IMR-90 (cell line): ENCODE measurements at regions not wholly inside any gene's neighbourhood (a gene's known extent, or its start where the extent isn't known, plus 50 kb on each side); places are given as distances from the start of the nearest gene placed in this dataset.

Experiments used
- ATAC-seq: fragments of 200-7000 bp; cut with Tn5 transposase; 2 replicates; pipeline ENCODE4 v1.9.1; 2020; ENCODE audit warnings: low read depth, mild to moderate bottlenecking, moderate library complexity
- BruUV-seq: library from RNA; stranded (reverse); fragments of 400-500 nt; replicated peaks from 2 replicates; lab custom pipeline; 2021; lab: Mats Ljungman, UMichigan
- CTCF ChIA-PET: fragments of 300-600 bp; formaldehyde crosslinking; extraction: SDS; loops from one replicate; lab custom pipeline; 2021; ENCODE audit warnings: antibody characterized with exemption; lab: Yijun Ruan, JAX
- POLR2A ChIA-PET: fragments of 300-600 bp; sonication (Branson Sonifier 250); formaldehyde crosslinking; loops from one replicate; lab custom pipeline; 2022; ENCODE audit warnings: antibody characterized with exemption; ENCODE audit not compliant: unreplicated experiment; lab: Charles Lee
- DNase-seq: peaks from one replicate; pipeline ENCODE4 v3.0.0; 2013
- H2AFZ ChIP-seq: replicated peaks from 2 replicates; pipeline ENCODE3; 2013; ENCODE audit warnings: low read length, mild to moderate bottlenecking; ENCODE audit not compliant: poor library complexity
- H2AK5ac ChIP-seq: 2 replicates; pipeline ENCODE4 v1.6.1; 2013; ENCODE audit warnings: low read depth, low read length, inconsistent platforms
- H2AK9ac ChIP-seq: replicated peaks from 2 replicates; pipeline ENCODE3; 2013; ENCODE audit warnings: mild to moderate bottlenecking, low read depth, low read length, moderate library complexity; ENCODE audit not compliant: poor library complexity
- H2BK120ac ChIP-seq: 2 replicates; pipeline ENCODE4 v1.6.1; 2013; ENCODE audit warnings: low read depth, low read length, inconsistent platforms
- H2BK15ac ChIP-seq: 3 replicates; pipeline ENCODE4 v1.6.1; 2013; ENCODE audit warnings: low read depth, low read length, inconsistent platforms
- H2BK20ac ChIP-seq: 2 replicates; pipeline ENCODE4 v1.6.1; 2013; ENCODE audit warnings: low read depth, mild to moderate bottlenecking, inconsistent platforms, low read length, moderate library complexity
- H2BK5ac ChIP-seq: 2 replicates; pipeline ENCODE4 v1.6.1; 2013; ENCODE audit warnings: mild to moderate bottlenecking, low read depth, low read length, inconsistent platforms; ENCODE audit not compliant: poor library complexity, severe bottlenecking
- H3K14ac ChIP-seq: replicated peaks from 2 replicates; pipeline ENCODE4 v1.6.1; 2013; ENCODE audit warnings: low read depth, low read length, inconsistent platforms
- H3K18ac ChIP-seq: 2 replicates; pipeline ENCODE4 v1.6.1; 2013; ENCODE audit warnings: low read depth, low read length, control low read depth
- H3K23ac ChIP-seq: 2 replicates; pipeline ENCODE4 v1.6.1; 2013; ENCODE audit warnings: low read depth, low read length, inconsistent platforms
- H3K27ac ChIP-seq: 2 replicates; pipeline ENCODE4 v1.5.1; 2013; ENCODE audit warnings: mild to moderate bottlenecking, control low read depth, low read length; ENCODE audit not compliant: insufficient read depth
- H3K27me3 ChIP-seq: 2 replicates; pipeline ENCODE4 v1.6.1; 2013; ENCODE audit warnings: low read length; ENCODE audit not compliant: control insufficient read depth, insufficient read depth
- H3K36me3 ChIP-seq: 2 replicates; pipeline ENCODE4 v1.6.1; 2013; ENCODE audit warnings: low read length, mixed read lengths; ENCODE audit not compliant: control insufficient read depth, insufficient read depth
- H3K4ac ChIP-seq: 2 replicates; pipeline ENCODE4 v1.6.1; 2013; ENCODE audit warnings: low read depth, low read length, inconsistent platforms
- H3K4me1 ChIP-seq: 2 replicates; pipeline ENCODE4 v1.6.1; 2013; ENCODE audit warnings: low read length, mixed read lengths; ENCODE audit not compliant: control insufficient read depth, insufficient read depth
- H3K4me2 ChIP-seq: 2 replicates; pipeline ENCODE4 v1.6.1; 2013; ENCODE audit warnings: low read depth, mild to moderate bottlenecking, control low read depth, low read length, moderate library complexity
- H3K4me3 ChIP-seq: 2 replicates; pipeline ENCODE4 v1.5.1; 2013; ENCODE audit warnings: low read depth, mild to moderate bottlenecking, control low read depth, low read length, moderate library complexity; ENCODE audit not compliant: insufficient read depth
- H3K56ac ChIP-seq: 2 replicates; pipeline ENCODE4 v1.6.1; 2013; ENCODE audit warnings: low read length, inconsistent platforms; ENCODE audit not compliant: insufficient read depth; ENCODE audit errors: extremely low read depth
- H3K79me1 ChIP-seq, 2 experiments: 2 replicates each; pipeline ENCODE4 v1.6.1; 2013; ENCODE audit warnings: low read length in 2 of 2, inconsistent platforms in 1 of 2, low read depth in 1 of 2
- H3K9ac ChIP-seq: 2 replicates; pipeline ENCODE4 v1.6.1; 2013; ENCODE audit warnings: low read depth, low read length, control low read depth
- H3K9me1 ChIP-seq: 2 replicates; pipeline ENCODE4 v1.6.1; 2013; ENCODE audit warnings: low read length, inconsistent platforms; ENCODE audit not compliant: insufficient read depth
- H3K9me3 ChIP-seq: 2 replicates; pipeline ENCODE4 v1.6.1; 2013; ENCODE audit warnings: low read length; ENCODE audit not compliant: control insufficient read depth, insufficient read depth
- H4K20me1 ChIP-seq: 2 replicates; pipeline ENCODE4 v1.6.1; 2013; ENCODE audit warnings: low read length, inconsistent platforms; ENCODE audit not compliant: insufficient read depth
- H4K5ac ChIP-seq: 2 replicates; pipeline ENCODE4 v1.6.1; 2013; ENCODE audit warnings: mild to moderate bottlenecking, low read depth, low read length, control low read depth
- H4K8ac ChIP-seq, 2 experiments: 2 replicates each; pipeline ENCODE4 v1.6.1; 2013; ENCODE audit warnings: low read depth in 2 of 2, low read length in 2 of 2, control low read depth in 1 of 2, inconsistent platforms in 1 of 2
- H4K91ac ChIP-seq: 2 replicates; pipeline ENCODE4 v1.6.1; 2013; ENCODE audit warnings: low read depth, low read length, inconsistent platforms; ENCODE audit not compliant: insufficient read depth
- ELK1 ChIP-seq: fragments of 150-350 bp; IDR thresholded peaks from 2 replicates; pipeline ENCODE4 v1.6.1; 2016; ENCODE audit warnings: low read depth, mild to moderate bottlenecking, low read length, moderate library complexity, borderline replicate concordance
- RCOR1 ChIP-seq: IDR thresholded peaks from 2 replicates; pipeline ENCODE4 v1.6.1; 2012; ENCODE audit warnings: mild to moderate bottlenecking, low read length, improper control_type of control experiment; ENCODE audit not compliant: insufficient replicate concordance
- WGBS, 2 experiments: methylation state at CpG; one replicate each; pipeline versions ENCODE4 v1.1.5 to v1.1.7; 2013; ENCODE audit warnings: missing lambda C conversion rate in 2 of 2; ENCODE audit not compliant: insufficient read length in 1 of 2; ENCODE audit errors: extremely low coverage in 2 of 2; 5-methylcytosine and 5-hydroxymethylcytosine counted together
- dilution Hi-C: fragments of 300-500 bp; cut with HindIII; formaldehyde crosslinking; loops from one replicate; pipeline ENCODE4 v1.14.3; 2018; ENCODE audit warnings: low sequenced_read_pairs; ENCODE audit not compliant: unreplicated experiment
- in situ Hi-C: fragments of 300-500 bp; cut with MboI; formaldehyde crosslinking; loops from 3 replicates; pipeline ENCODE4 v1.14.3; 2019; ENCODE audit warnings: low sequenced_read_pairs, inconsistent platforms, mixed read lengths
- intact Hi-C: fragments of 100-400 bp; cut with micrococcal nuclease; formaldehyde crosslinking; loops from 2 replicates; pipeline ENCODE4 v1.10.0; 2022

GRCh38 chr1:86271046-86271445, 114.5 kb upstream of the COL24A1 start:
- no peak overlapping the region for H2BK20ac ChIP-seq
- dilution Hi-C loops, result no loop called here
- H2BK15ac ChIP-seq, result no peak overlapping the region
- ATAC-seq, result no peak
- H2AFZ ChIP-seq, result no peak overlapping the region
- H3K4me1 ChIP-seq, result no peaks in the 10 kb centered on the region
- no peak overlapping the region for H3K27ac ChIP-seq
- H3K36me3 ChIP-seq, result no peaks in the 10 kb centered on the region
- H3K79me1 ChIP-seq, result no peaks in the 10 kb centered on the region
- ChIA-PET CTCF (no interaction called here), POLR2A (no interaction called here)
- no peaks in the 10 kb centered on the region for H3K9me3 ChIP-seq
- no peak overlapping the region for H4K5ac ChIP-seq
- no peak overlapping the region for H3K18ac ChIP-seq
- no peak overlapping the region for H3K56ac ChIP-seq
- H3K14ac ChIP-seq, result no peak overlapping the region
- no peaks in the 10 kb centered on the region for H3K27me3 ChIP-seq
- H4K8ac ChIP-seq, result no peak overlapping the region
- intact Hi-C loops, result no loop called here
- no peak overlapping the region for H3K9ac ChIP-seq
- no peak overlapping the region for H2BK120ac ChIP-seq
- H4K91ac ChIP-seq, result no peak overlapping the region
- no TSS peak for BruUV-seq
- H2BK5ac ChIP-seq, result no peak overlapping the region
- no peaks in the 10 kb centered on the region for H3K9me1 ChIP-seq
- no CpG with 5 or more reads among the region's 2 CpGs for WGBS, 2 experiments
- DNase-seq, result no peak
- H3K4me3 ChIP-seq, result no peak overlapping the region
- H2AK5ac ChIP-seq, result no peak overlapping the region
- no peak overlapping the region for H2AK9ac ChIP-seq
- H4K20me1 ChIP-seq, result no peaks in the 10 kb centered on the region
- no peak overlapping the region for H3K23ac ChIP-seq
- in situ Hi-C loops, result no loop called here
- no peak overlapping the region for H3K4ac ChIP-seq
- no peak overlapping the region for H3K4me2 ChIP-seq
- TF ChIP-seq ELK1 (no peak), RCOR1 (no peak)
